Endothelial cell of umbilical vein (primary cell): ENCODE measurements at regions not wholly inside any gene's neighbourhood (a gene's known extent, or its start where the extent isn't known, plus 50 kb on each side); places are given as distances from the start of the nearest gene placed in this dataset.

Source experiments
- BruUV-seq: library from RNA; stranded (reverse); fragments of 400-500 nt; replicated peaks from 2 replicates; lab custom pipeline; 2021; lab: Mats Ljungman, UMichigan
- CTCF ChIA-PET: fragments of 300-600, 350-600 bp; sonication (Branson Sonifier 250); formaldehyde crosslinking; loops from one replicate; lab custom pipeline; 2021; ENCODE audit warnings: antibody characterized with exemption, inconsistent platforms; lab: Charles Lee
- POLR2A ChIA-PET: fragments of 300-600, 350-600 bp; sonication (Branson Sonifier 250); formaldehyde crosslinking; loops from one replicate; lab custom pipeline; 2021; ENCODE audit warnings: antibody characterized with exemption, inconsistent platforms; lab: Charles Lee
- DNase-seq: peaks from one replicate; pipeline ENCODE4 v3.0.0-alpha.2; 2011; ENCODE audit warnings: low read depth, low spot score
- FAIRE-seq: peaks from 2 replicates; lab custom pipeline; 2011; peaks lifted over from hg19 to GRCh38; lab: Jason Lieb, UNC
- H2AFZ ChIP-seq: 2 replicates; pipeline ENCODE4 v1.6.0; 2012; ENCODE audit warnings: low read depth, low read length, control low read depth, inconsistent platforms
- H3K27ac ChIP-seq: 2 replicates; pipeline ENCODE4 v1.5.1; 2011; ENCODE audit warnings: low read depth, mild to moderate bottlenecking, control low read depth, low read length, moderate library complexity; ENCODE audit not compliant: insufficient read depth
- H3K27me3 ChIP-seq, 2 experiments: 2 replicates each; pipeline versions ENCODE4 v1.6.0 to v1.6.1; 2011; ENCODE audit warnings: low read length in 2 of 2, mixed read lengths in 1 of 2; ENCODE audit not compliant: control insufficient read depth in 2 of 2, insufficient read depth in 2 of 2
- H3K36me3 ChIP-seq, 2 experiments: 2 replicates in 1 of 2; 3 replicates in 1 of 2; pipeline ENCODE4 v1.5.1; 2011; ENCODE audit warnings: low read length in 2 of 2, mild to moderate bottlenecking in 1 of 2, moderate library complexity in 1 of 2; ENCODE audit not compliant: control insufficient read depth in 2 of 2, insufficient read depth in 2 of 2; ENCODE audit errors: extremely low read depth in 1 of 2
- H3K4me1 ChIP-seq: 3 replicates; pipeline ENCODE4 v1.5.1; 2011; ENCODE audit warnings: mild to moderate bottlenecking, low read length; ENCODE audit not compliant: control insufficient read depth, insufficient read depth; ENCODE audit errors: extremely low read depth
- H3K4me2 ChIP-seq: 2 replicates; pipeline ENCODE4 v1.6.1; 2011; ENCODE audit warnings: low read length, control low read depth, mixed read lengths; ENCODE audit not compliant: insufficient read depth
- H3K4me3 ChIP-seq, 3 experiments: fragments of 200-600 bp in 1 of 3; sonication (generic), shearing (Covaris generic) in 1 of 3; replicated peaks in 1 of 3; 2 replicates each; pipeline ENCODE4 v1.5.1; 2011 to 2016; ENCODE audit warnings: control low read depth in 3 of 3, low read length in 3 of 3, mild to moderate bottlenecking in 2 of 3, inconsistent platforms in 1 of 3, low read depth in 1 of 3, moderate library complexity in 1 of 3; ENCODE audit not compliant: insufficient read depth in 1 of 3
- H3K79me2 ChIP-seq: 2 replicates; pipeline ENCODE4 v1.6.0; 2012; ENCODE audit warnings: low read length, inconsistent platforms; ENCODE audit not compliant: control insufficient read depth, insufficient read depth
- H3K9ac ChIP-seq: replicated peaks from 2 replicates; pipeline ENCODE3; 2011; ENCODE audit warnings: low read length, control low read depth; ENCODE audit not compliant: insufficient read depth; ENCODE audit errors: extremely low read depth
- H3K9me1 ChIP-seq: replicated peaks from 3 replicates; pipeline ENCODE4 v1.6.0; 2011; ENCODE audit warnings: mild to moderate bottlenecking, low read length; ENCODE audit not compliant: control insufficient read depth, insufficient read depth; ENCODE audit errors: extremely low read depth
- H3K9me3 ChIP-seq: replicated peaks from 2 replicates; pipeline ENCODE4 v1.5.1; 2012; ENCODE audit warnings: low read length, inconsistent platforms; ENCODE audit not compliant: control insufficient read depth, insufficient read depth
- H4K20me1 ChIP-seq: replicated peaks from 2 replicates; pipeline ENCODE3; 2011; ENCODE audit warnings: mild to moderate bottlenecking, low read length; ENCODE audit not compliant: control insufficient read depth, insufficient read depth; ENCODE audit errors: extremely low read depth
- EZH2 ChIP-seq: IDR thresholded peaks from 2 replicates; pipeline ENCODE4 v1.6.1; 2012; ENCODE audit warnings: borderline replicate concordance, low read depth, mild to moderate bottlenecking, moderate library complexity, low read length, inconsistent platforms; ENCODE audit not compliant: severe bottlenecking
- FOS ChIP-seq: IDR thresholded peaks from 2 replicates; pipeline ENCODE4 v1.6.1; 2011; ENCODE audit warnings: mild to moderate bottlenecking, low read length, moderate library complexity, borderline replicate concordance; ENCODE audit not compliant: insufficient read depth
- GATA2 ChIP-seq: IDR thresholded peaks from 2 replicates; pipeline ENCODE4 v1.7.0; 2011; ENCODE audit warnings: low read depth, mild to moderate bottlenecking, moderate library complexity, mixed read lengths, low read length; ENCODE audit not compliant: insufficient read length, insufficient read depth
- JUN ChIP-seq: IDR thresholded peaks from 2 replicates; pipeline ENCODE4 v1.6.1; 2011; ENCODE audit warnings: borderline replicate concordance, low read depth; ENCODE audit not compliant: insufficient read length, insufficient read depth
- MYC ChIP-seq: IDR thresholded peaks from one replicate; pipeline ENCODE4 v1.6.1; 2011; ENCODE audit warnings: mild to moderate bottlenecking, low read depth, low read length
- POLR2A ChIP-seq: IDR thresholded peaks from 2 replicates; pipeline ENCODE4 v1.6.1; 2012; ENCODE audit warnings: low read depth, mild to moderate bottlenecking, control low read depth, low read length
- POLR2AphosphoS5 ChIP-seq: IDR thresholded peaks from 2 replicates; pipeline ENCODE4 v1.6.1; 2012; ENCODE audit warnings: low read depth, mild to moderate bottlenecking, control low read depth, low read length, moderate library complexity; ENCODE audit not compliant: insufficient read depth
- dilution Hi-C: fragments of 300-500 bp; cut with MboI; formaldehyde crosslinking; loops from one replicate; pipeline ENCODE4 v1.15.0; 2019; ENCODE audit warnings: low sequenced_read_pairs; ENCODE audit not compliant: extremely low pct_ligation_motif_present
- intact Hi-C: fragments of 100-400 bp; cut with micrococcal nuclease; formaldehyde crosslinking; loops from one replicate; pipeline ENCODE4 v1.10.0; 2022
- TF ChIP-seq, protein P1 (sequence below): IDR thresholded peaks from 2 replicates; pipeline ENCODE4 v1.6.1; 2011; ENCODE audit not compliant: insufficient read depth, insufficient read length
- TF ChIP-seq, protein P2 (sequence below), 2 donors: IDR thresholded peaks; 1 replicate in 1 of 2; 2 replicates in 1 of 2; pipeline ENCODE4 v1.5.1; 2011; ENCODE audit warnings: low read length in 2 of 2, mild to moderate bottlenecking in 2 of 2, moderate library complexity in 2 of 2, control low read depth in 1 of 2, inconsistent platforms in 1 of 2, low read depth in 1 of 2; ENCODE audit not compliant: insufficient read depth in 1 of 2; ENCODE audit errors: extremely low read depth in 1 of 2

- H3K4me1 ChIP-seq, result no peaks in the 10 kb centered on the region
- peaks cover 2% of the 10 kb centered on the region for H3K9me3 ChIP-seq
- H3K9me1 ChIP-seq, result no peaks in the 10 kb centered on the region
- FAIRE-seq (no peak), DNase-seq (no peak)
- ChIA-PET CTCF (no interaction called here), POLR2A (no interaction called here)
- no peak overlapping the region for H2AFZ ChIP-seq
- BruUV-seq, result no TSS peak
- H3K4me2 ChIP-seq, result no peak overlapping the region
- H3K27ac ChIP-seq, result no peak overlapping the region
- H3K79me2 ChIP-seq, result no peaks in the 10 kb centered on the region
- no peaks in the 10 kb centered on the region for H3K36me3 ChIP-seq
- no peak overlapping the region for H3K4me3 ChIP-seq
- intact Hi-C loops (no loop called here), dilution Hi-C loops (no loop called here)
- H4K20me1 ChIP-seq, result no peaks in the 10 kb centered on the region
- no peaks in the 10 kb centered on the region for H3K27me3 ChIP-seq
- TF ChIP-seq MYC, result no peak
- TF ChIP-seq, protein P1, sequence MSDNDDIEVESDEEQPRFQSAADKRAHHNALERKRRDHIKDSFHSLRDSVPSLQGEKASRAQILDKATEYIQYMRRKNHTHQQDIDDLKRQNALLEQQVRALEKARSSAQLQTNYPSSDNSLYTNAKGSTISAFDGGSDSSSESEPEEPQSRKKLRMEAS, result no peak
- TF ChIP-seq POLR2AphosphoS5, result no peak
- no peak for TF ChIP-seq EZH2
- TF ChIP-seq FOS, result no peak
- TF ChIP-seq JUN, result no peak
- TF ChIP-seq POLR2A, result no peak
- no peak for TF ChIP-seq GATA2
- TF ChIP-seq, protein P2, sequence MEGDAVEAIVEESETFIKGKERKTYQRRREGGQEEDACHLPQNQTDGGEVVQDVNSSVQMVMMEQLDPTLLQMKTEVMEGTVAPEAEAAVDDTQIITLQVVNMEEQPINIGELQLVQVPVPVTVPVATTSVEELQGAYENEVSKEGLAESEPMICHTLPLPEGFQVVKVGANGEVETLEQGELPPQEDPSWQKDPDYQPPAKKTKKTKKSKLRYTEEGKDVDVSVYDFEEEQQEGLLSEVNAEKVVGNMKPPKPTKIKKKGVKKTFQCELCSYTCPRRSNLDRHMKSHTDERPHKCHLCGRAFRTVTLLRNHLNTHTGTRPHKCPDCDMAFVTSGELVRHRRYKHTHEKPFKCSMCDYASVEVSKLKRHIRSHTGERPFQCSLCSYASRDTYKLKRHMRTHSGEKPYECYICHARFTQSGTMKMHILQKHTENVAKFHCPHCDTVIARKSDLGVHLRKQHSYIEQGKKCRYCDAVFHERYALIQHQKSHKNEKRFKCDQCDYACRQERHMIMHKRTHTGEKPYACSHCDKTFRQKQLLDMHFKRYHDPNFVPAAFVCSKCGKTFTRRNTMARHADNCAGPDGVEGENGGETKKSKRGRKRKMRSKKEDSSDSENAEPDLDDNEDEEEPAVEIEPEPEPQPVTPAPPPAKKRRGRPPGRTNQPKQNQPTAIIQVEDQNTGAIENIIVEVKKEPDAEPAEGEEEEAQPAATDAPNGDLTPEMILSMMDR (IDR thresholded peaks at IDR 0.05; ENCODE audit: extremely low read depth in 1 of 2, insufficient read depth in 1 of 2, low read depth in 1 of 2, low read length in 2 of 2), result no peak
- H3K9ac ChIP-seq, result no peak overlapping the region
Measured at GRCh38 chr1:5265438-5266075, 611.1 kb downstream of the AJAP1 start.
